H1 (cell line): ENCODE measurements at regions not wholly inside any gene's neighbourhood (a gene's known extent, or its start where the extent isn't known, plus 50 kb on each side); places are given as distances from the start of the nearest gene placed in this dataset.

Source experiments
- ASH2L ChIP-seq: fragments of 200-600, 300-600 bp; sonication (generic); IDR thresholded peaks from one replicate; pipeline ENCODE4 v1.7.1; 2017; ENCODE audit warnings: low read length
- JUND ChIP-seq: IDR thresholded peaks from 2 replicates; pipeline ENCODE4 v1.6.1; 2011; ENCODE audit warnings: mild to moderate bottlenecking, improper control_type of control experiment, low read length
- SAP30 ChIP-seq: fragments of 300-600 bp; sonication (generic); IDR thresholded peaks from 2 replicates; pipeline ENCODE4 v1.7.1; 2012; ENCODE audit warnings: low read length, moderate library complexity, mild to moderate bottlenecking, inconsistent platforms; ENCODE audit not compliant: insufficient read depth, insufficient replicate concordance
- SIN3A ChIP-seq, 2 experiments: IDR thresholded peaks in 1 of 2; conservative IDR thresholded peaks in 1 of 2; 2 replicates each; pipeline ENCODE4 v1.6.1; 2011 to 2012; ENCODE audit warnings: low read length in 2 of 2, improper control_type of control experiment in 1 of 2, low read depth in 1 of 2, mild to moderate bottlenecking in 1 of 2

GRCh38 chr4:8928074-8928473 lies 56.4 kb upstream of the HMX1 start (continued):
- TF ChIP-seq SAP30, result no peak
- no peak for TF ChIP-seq SIN3A (conservative IDR thresholded peaks at IDR 0.05 in 1 of 2, IDR thresholded peaks at IDR 0.05 in 1 of 2; ENCODE audit: low read depth in 1 of 2, low read length in 2 of 2)
- TF ChIP-seq ASH2L, result no peak
- no peak for TF ChIP-seq JUND
